Neural cell (in vitro differentiated cells): ENCODE measurements at regions not wholly inside any gene's neighbourhood (a gene's known extent, or its start where the extent isn't known, plus 50 kb on each side); places are given as distances from the start of the nearest gene placed in this dataset.

ENCODE experiments used
- H2AFZ ChIP-seq: fragments of 200-600, 300-800 bp; sonication (generic), shearing (Covaris generic); 2 replicates; pipeline ENCODE4 v1.6.0; 2014; ENCODE audit warnings: low read depth, mild to moderate bottlenecking, antibody characterized with exemption, low read length, moderate library complexity
- H3F3A ChIP-seq: fragments of 200-600 bp; shearing (Covaris generic); 2 replicates; pipeline ENCODE4 v1.6.1; 2016; ENCODE audit warnings: mild to moderate bottlenecking, moderate library complexity, mixed read lengths, antibody characterized with exemption, low read length; ENCODE audit not compliant: insufficient read depth, poor library complexity, severe bottlenecking
- H3K27ac ChIP-seq: fragments of 200-600, 300-800 bp; sonication (generic), shearing (Covaris generic); 2 replicates; pipeline ENCODE4 v1.5.1; 2014; ENCODE audit warnings: mild to moderate bottlenecking, low read length, moderate library complexity
- H3K27me3 ChIP-seq: fragments of 300-800, 200-600 bp; sonication (generic), shearing (Covaris generic); 2 replicates; pipeline ENCODE4 v1.6.0; 2014; ENCODE audit warnings: mild to moderate bottlenecking, low read depth, low read length, moderate library complexity; ENCODE audit not compliant: insufficient read depth
- H3K36me3 ChIP-seq: fragments of 300-800, 200-600 bp; sonication (generic), shearing (Covaris generic); 2 replicates; pipeline ENCODE4 v1.5.1; 2014; ENCODE audit warnings: mild to moderate bottlenecking, antibody characterized with exemption, low read length, moderate library complexity; ENCODE audit not compliant: insufficient read depth
- H3K4me2 ChIP-seq: fragments of 300-800, 200-600 bp; sonication (generic), shearing (Covaris generic); 2 replicates; pipeline ENCODE4 v1.6.0; 2014; ENCODE audit warnings: mild to moderate bottlenecking, low read length
- H3K4me3 ChIP-seq: fragments of 300-800, 200-600 bp; sonication (generic), shearing (Covaris generic); 2 replicates; pipeline ENCODE4 v1.5.1; 2014; ENCODE audit warnings: mild to moderate bottlenecking, low read length, moderate library complexity
- H3K79me2 ChIP-seq: fragments of 200-600 bp; shearing (Covaris generic); replicated peaks from 2 replicates; pipeline ENCODE4 v1.6.0; 2014; ENCODE audit warnings: mild to moderate bottlenecking, low read length, moderate library complexity; ENCODE audit not compliant: insufficient read depth
- H3K9ac ChIP-seq: fragments of 300-800, 200-600 bp; sonication (generic), shearing (Covaris generic); 2 replicates; pipeline ENCODE4 v1.6.1; 2016; ENCODE audit warnings: mild to moderate bottlenecking, low read length, mixed read lengths
- H3K9me2 ChIP-seq: fragments of 200-600 bp; shearing (Covaris generic); 2 replicates; pipeline ENCODE4 v1.6.1; 2016; ENCODE audit warnings: mild to moderate bottlenecking, low read length, mixed read lengths; ENCODE audit not compliant: insufficient read depth
- H3K9me3 ChIP-seq: fragments of 200-600, 300-800 bp; sonication (generic), shearing (Covaris generic); 2 replicates; pipeline ENCODE4 v1.6.1; 2016; ENCODE audit warnings: mild to moderate bottlenecking, mixed run types, low read length, moderate library complexity, mixed read lengths
- H4K20me1 ChIP-seq: fragments of 200-600 bp; shearing (Covaris generic); 2 replicates; pipeline ENCODE4 v1.6.1; 2016; ENCODE audit warnings: mild to moderate bottlenecking, mixed run types; ENCODE audit not compliant: insufficient read depth
- CTCF ChIP-seq: fragments of 450-650 bp; IDR thresholded peaks from 2 replicates; pipeline ENCODE4 v1.5.1; 2014; ENCODE audit warnings: antibody characterized with exemption, mild to moderate bottlenecking, moderate library complexity; ENCODE audit not compliant: poor library complexity, severe bottlenecking
- EP300 ChIP-seq: fragments of 450-650 bp; conservative IDR thresholded peaks from 2 replicates; pipeline ENCODE4 v1.6.1; 2014; ENCODE audit warnings: antibody characterized with exemption, mild to moderate bottlenecking, moderate library complexity; ENCODE audit not compliant: poor library complexity, severe bottlenecking
- EZH2 ChIP-seq: fragments of 200-600, 300-800 bp; shearing (Covaris generic), sonication (generic); IDR thresholded peaks from 2 replicates; pipeline ENCODE4 v1.6.1; 2014; ENCODE audit warnings: antibody characterized with exemption, low read length, borderline replicate concordance, mild to moderate bottlenecking; ENCODE audit not compliant: insufficient read depth, poor library complexity, severe bottlenecking
- MXI1 ChIP-seq: fragments of 450-650 bp; conservative IDR thresholded peaks from 2 replicates; pipeline ENCODE4 v1.6.1; 2014; ENCODE audit warnings: antibody characterized with exemption, mild to moderate bottlenecking; ENCODE audit not compliant: poor library complexity, severe bottlenecking
- POLR2AphosphoS5 ChIP-seq: IDR thresholded peaks from 2 replicates; pipeline ENCODE4 v1.6.1; 2012
- RAD21 ChIP-seq: fragments of 450-650 bp; conservative IDR thresholded peaks from 2 replicates; pipeline ENCODE4 v1.6.1; 2014; ENCODE audit warnings: antibody characterized with exemption, mild to moderate bottlenecking, moderate library complexity
- REST ChIP-seq: IDR thresholded peaks from 2 replicates; pipeline ENCODE4 v1.6.1; 2012; ENCODE audit warnings: borderline replicate concordance
- SMC3 ChIP-seq: fragments of 450-650 bp; conservative IDR thresholded peaks from 2 replicates; pipeline ENCODE4 v1.6.1; 2014; ENCODE audit warnings: antibody characterized with exemption, mild to moderate bottlenecking, moderate library complexity; ENCODE audit not compliant: poor library complexity
- TAF1 ChIP-seq: IDR thresholded peaks from 2 replicates; pipeline ENCODE4 v1.6.1; 2012; ENCODE audit warnings: low read depth

- no peak overlapping the region for H2AFZ ChIP-seq
- no peak for TF ChIP-seq REST
- no peaks in the 10 kb centered on the region for H3K9me3 ChIP-seq
- H3K9me2 ChIP-seq, result no peaks in the 10 kb centered on the region
- H3K79me2 ChIP-seq, result no peaks in the 10 kb centered on the region
- H4K20me1 ChIP-seq, result no peaks in the 10 kb centered on the region
- no peak overlapping the region for H3K4me2 ChIP-seq
- H3K4me3 ChIP-seq, result no peak overlapping the region
- H3K36me3 ChIP-seq, result no peaks in the 10 kb centered on the region
- H3K27me3 ChIP-seq, result no peaks in the 10 kb centered on the region
- no peak overlapping the region for H3K27ac ChIP-seq
- no peak overlapping the region for H3K9ac ChIP-seq
- H3F3A ChIP-seq, result no peaks in the 10 kb centered on the region
Observed at GRCh38 chr10:45095286-45095685, 94.6 kb downstream of the ZNF22 start.

GRCh38 chr10:45096001-45096400, 95.3 kb downstream of the ZNF22 start:
- Histone ChIP-seq H3K9ac (no peak overlapping the region), H3K36me3 (no peaks in the 10 kb centered on the region), H3K27ac (no peak overlapping the region), H3K4me2 (no peak overlapping the region), H3K9me3 (no peaks in the 10 kb centered on the region), H3K27me3 (no peaks in the 10 kb centered on the region), H4K20me1 (no peaks in the 10 kb centered on the region), H2AFZ (no peak overlapping the region), H3F3A (no peaks in the 10 kb centered on the region), H3K4me3 (no peak overlapping the region), H3K79me2 (no peaks in the 10 kb centered on the region), H3K9me2 (no peaks in the 10 kb centered on the region)
- TF ChIP-seq REST (no peak), EZH2 (no peak), SMC3 (no peak), RAD21 (no peak), CTCF (no peak), TAF1 (no peak), EP300 (no peak), POLR2AphosphoS5 (no peak), MXI1 (no peak)
